Loucy (cell line): ENCODE measurements at regions not wholly inside any gene's neighbourhood (a gene's known extent, or its start where the extent isn't known, plus 50 kb on each side); places are given as distances from the start of the nearest gene placed in this dataset.

Source experiments
- H2AFZ ChIP-seq: fragments of 200-600 bp; sonication (generic); 2 replicates; pipeline ENCODE4 v1.6.0; 2016; ENCODE audit warnings: antibody characterized with exemption, mild to moderate bottlenecking, low read length, moderate library complexity
- H3F3A ChIP-seq: fragments of 200-600 bp; 2 replicates; pipeline ENCODE4 v1.6.0; 2016; ENCODE audit warnings: antibody characterized with exemption, low read depth, mild to moderate bottlenecking
- H3K27me3 ChIP-seq: fragments of 200-600 bp; sonication (generic); 2 replicates; pipeline ENCODE4 v1.6.1; 2014; ENCODE audit warnings: low read length, mild to moderate bottlenecking; ENCODE audit not compliant: insufficient read depth, poor library complexity, severe bottlenecking
- H3K36me3 ChIP-seq: fragments of 200-600 bp; sonication (generic); 2 replicates; pipeline ENCODE4 v1.6.1; 2016; ENCODE audit warnings: low read length; ENCODE audit not compliant: insufficient read depth
- H3K4me1 ChIP-seq: fragments of 200-600 bp; sonication (generic); 2 replicates; pipeline ENCODE4 v1.5.1; 2014; ENCODE audit warnings: low read length, mild to moderate bottlenecking; ENCODE audit not compliant: insufficient read depth, poor library complexity, severe bottlenecking
- H3K4me2 ChIP-seq: fragments of 200-600 bp; sonication (generic); 2 replicates; pipeline ENCODE4 v1.6.0; 2014; ENCODE audit warnings: antibody characterized with exemption, low read length, low read depth, mild to moderate bottlenecking; ENCODE audit not compliant: poor library complexity, severe bottlenecking
- H3K4me3 ChIP-seq: fragments of 200-600 bp; sonication (generic); 2 replicates; pipeline ENCODE4 v1.5.1; 2014; ENCODE audit warnings: low read length, mild to moderate bottlenecking, mixed read lengths; ENCODE audit not compliant: poor library complexity, severe bottlenecking
- H3K79me2 ChIP-seq: fragments of 200-600 bp; sonication (generic); 2 replicates; pipeline ENCODE4 v1.6.1; 2014; ENCODE audit warnings: low read length; ENCODE audit not compliant: insufficient read depth
- H3K9ac ChIP-seq: fragments of 200-600 bp; sonication (generic); 2 replicates; pipeline ENCODE4 v1.6.0; 2014; ENCODE audit warnings: mild to moderate bottlenecking, low read depth, low read length, moderate library complexity; ENCODE audit not compliant: poor library complexity, severe bottlenecking
- H3K9me2 ChIP-seq: fragments of 200-600 bp; sonication (generic); replicated peaks from 2 replicates; pipeline ENCODE4 v1.6.1; 2016; ENCODE audit warnings: low read depth, low read length, mixed read lengths
- H3K9me3 ChIP-seq: fragments of 200-600 bp; sonication (generic); 2 replicates; pipeline ENCODE4 v1.6.1; 2014; ENCODE audit warnings: mild to moderate bottlenecking, antibody characterized with exemption, low read length, low read depth; ENCODE audit not compliant: insufficient read depth
- H4K20me1 ChIP-seq: fragments of 200-600 bp; sonication (generic); 2 replicates; pipeline ENCODE4 v1.6.0; 2014; ENCODE audit warnings: antibody characterized with exemption, low read length, mild to moderate bottlenecking; ENCODE audit not compliant: insufficient read depth, poor library complexity, severe bottlenecking
- EZH2phosphoT487 ChIP-seq: fragments of 200-600 bp; IDR thresholded peaks from 2 replicates; pipeline ENCODE4 v1.6.1; 2018; ENCODE audit warnings: antibody characterized with exemption, mild to moderate bottlenecking, moderate library complexity, borderline replicate concordance
- TF ChIP-seq, protein P1 (sequence below): fragments of 200-600 bp; sonication (generic); conservative IDR thresholded peaks from 2 replicates; pipeline ENCODE4 v1.5.1; 2014; ENCODE audit warnings: mild to moderate bottlenecking, antibody characterized with exemption, low read length

- Histone ChIP-seq H3K79me2 (no peaks in the 10 kb centered on the region), H3K9me2 (no peaks in the 10 kb centered on the region), H3K36me3 (no peaks in the 10 kb centered on the region), H3K4me3 (no peak overlapping the region), H3K27me3 (no peaks in the 10 kb centered on the region), H3K4me2 (no peak overlapping the region), H4K20me1 (no peaks in the 10 kb centered on the region), H3K9ac (no peak overlapping the region), H3K4me1 (no peaks in the 10 kb centered on the region), H3F3A (no peaks in the 10 kb centered on the region), H3K9me3 (no peaks in the 10 kb centered on the region), H2AFZ (no peak overlapping the region)
- TF ChIP-seq, protein P1, sequence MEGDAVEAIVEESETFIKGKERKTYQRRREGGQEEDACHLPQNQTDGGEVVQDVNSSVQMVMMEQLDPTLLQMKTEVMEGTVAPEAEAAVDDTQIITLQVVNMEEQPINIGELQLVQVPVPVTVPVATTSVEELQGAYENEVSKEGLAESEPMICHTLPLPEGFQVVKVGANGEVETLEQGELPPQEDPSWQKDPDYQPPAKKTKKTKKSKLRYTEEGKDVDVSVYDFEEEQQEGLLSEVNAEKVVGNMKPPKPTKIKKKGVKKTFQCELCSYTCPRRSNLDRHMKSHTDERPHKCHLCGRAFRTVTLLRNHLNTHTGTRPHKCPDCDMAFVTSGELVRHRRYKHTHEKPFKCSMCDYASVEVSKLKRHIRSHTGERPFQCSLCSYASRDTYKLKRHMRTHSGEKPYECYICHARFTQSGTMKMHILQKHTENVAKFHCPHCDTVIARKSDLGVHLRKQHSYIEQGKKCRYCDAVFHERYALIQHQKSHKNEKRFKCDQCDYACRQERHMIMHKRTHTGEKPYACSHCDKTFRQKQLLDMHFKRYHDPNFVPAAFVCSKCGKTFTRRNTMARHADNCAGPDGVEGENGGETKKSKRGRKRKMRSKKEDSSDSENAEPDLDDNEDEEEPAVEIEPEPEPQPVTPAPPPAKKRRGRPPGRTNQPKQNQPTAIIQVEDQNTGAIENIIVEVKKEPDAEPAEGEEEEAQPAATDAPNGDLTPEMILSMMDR, result no peak
- no peak for TF ChIP-seq EZH2phosphoT487
Observed at GRCh38 chr12:92614502-92614901, 88.3 kb upstream of the PLEKHG7 start.

DNA sequence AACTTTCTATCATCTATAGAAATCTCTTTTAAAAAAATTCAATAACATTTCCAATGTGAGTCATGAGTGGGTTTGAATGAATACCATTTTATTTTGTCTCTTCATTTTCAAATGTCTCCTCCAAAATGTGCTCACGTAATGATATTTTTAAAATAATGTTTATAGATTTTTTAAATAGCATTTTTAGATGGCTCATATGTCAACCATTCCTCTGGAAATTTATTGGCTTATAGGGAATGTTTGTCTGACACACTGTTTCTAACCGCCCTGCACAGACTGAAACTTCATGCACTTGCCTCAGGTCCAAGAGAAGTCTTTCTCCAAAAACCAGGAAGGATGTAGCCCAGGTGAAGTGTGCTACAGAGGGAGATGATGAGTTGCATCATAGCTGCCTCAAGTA, 88.8 kb upstream of the PLEKHG7 start:
- H3K4me1 ChIP-seq, result no peaks in the 10 kb centered on the region
- no peaks in the 10 kb centered on the region for H3K9me3 ChIP-seq
- H3K4me2 ChIP-seq, result no peak overlapping the region
- H3K27me3 ChIP-seq, result no peaks in the 10 kb centered on the region
- TF ChIP-seq, protein P1, result no peak
- no peak for TF ChIP-seq EZH2phosphoT487
- no peak overlapping the region for H3K4me3 ChIP-seq
- H3K9me2 ChIP-seq, result no peaks in the 10 kb centered on the region
- H3K9ac ChIP-seq, result no peak overlapping the region
- H4K20me1 ChIP-seq, result no peaks in the 10 kb centered on the region
- no peak overlapping the region for H2AFZ ChIP-seq
- H3F3A ChIP-seq, result no peaks in the 10 kb centered on the region
- no peaks in the 10 kb centered on the region for H3K79me2 ChIP-seq
- H3K36me3 ChIP-seq, result no peaks in the 10 kb centered on the region

DNA sequence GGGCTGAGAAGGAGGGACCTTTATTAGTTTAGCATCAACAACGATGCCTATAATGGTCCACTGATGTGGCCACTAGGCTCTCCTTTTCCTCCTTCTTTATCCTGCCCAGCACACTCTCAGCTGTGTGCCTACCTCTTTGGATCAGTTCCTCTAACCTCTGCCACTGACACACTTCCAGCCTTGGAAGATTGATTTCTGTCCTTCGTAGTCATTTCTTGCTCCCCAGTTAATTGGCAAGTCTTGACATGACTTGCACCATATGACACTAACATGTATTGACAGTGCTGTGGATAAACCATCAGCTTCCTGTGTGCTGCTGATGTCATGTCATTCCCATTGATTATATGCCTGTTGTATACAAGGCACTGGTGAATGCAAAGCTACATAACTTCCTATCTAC, 90.2 kb upstream of the PLEKHG7 start:
- Histone ChIP-seq H3F3A (no peaks in the 10 kb centered on the region), H3K9ac (no peak overlapping the region), H2AFZ (no peak overlapping the region), H3K79me2 (no peaks in the 10 kb centered on the region), H3K9me3 (no peaks in the 10 kb centered on the region), H3K9me2 (no peaks in the 10 kb centered on the region), H3K4me2 (no peak overlapping the region), H3K4me3 (no peak overlapping the region), H4K20me1 (no peaks in the 10 kb centered on the region), H3K36me3 (no peaks in the 10 kb centered on the region), H3K4me1 (no peaks in the 10 kb centered on the region), H3K27me3 (no peaks in the 10 kb centered on the region)
- TF ChIP-seq EZH2phosphoT487, result no peak
- TF ChIP-seq, protein P1, result no peak
